ENCODE measurements at regions not wholly inside any gene's neighbourhood (a gene's known extent, or its start where the extent isn't known, plus 50 kb on each side); places are given as distances from the start of the nearest gene placed in this dataset.

- TF ChIP-seq ZBTB7A (IDR thresholded peaks at IDR 0.05; ENCODE audit: low read depth) (no peak), RAD21 (IDR thresholded peaks at IDR 0.05; ENCODE audit: low read depth) (no peak), NFIC (IDR thresholded peaks at IDR 0.05) (no peak), MAX (IDR thresholded peaks at IDR 0.05) (no peak), CREB1 (IDR thresholded peaks at IDR 0.05; ENCODE audit: low read depth) (no peak), TCF12 (IDR thresholded peaks at IDR 0.05; ENCODE audit: low read depth) (no peak), YY1 (IDR thresholded peaks at IDR 0.05; ENCODE audit: low read depth) (no peak), TAF1 (IDR thresholded peaks at IDR 0.05; ENCODE audit: low read depth) (no peak), EP300 (IDR thresholded peaks at IDR 0.05; ENCODE audit: borderline replicate concordance) (no peak)
Measured at GRCh38 chr12:127013197-127013596, 1253.8 kb upstream of the TMEM132C start.
